T-cell (primary cell): ENCODE measurements at regions not wholly inside any gene's neighbourhood (a gene's known extent, or its start where the extent isn't known, plus 50 kb on each side); places are given as distances from the start of the nearest gene placed in this dataset.

ENCODE experiments used
- ATAC-seq, 4 experiments: fragments of 200-7000 bp in 3 of 4; fragments of 150-1000 bp in 1 of 4; cut with Tn5 transposase; replicated peaks in 1 of 4; 1 replicate in 3 of 4; 2 replicates in 1 of 4; pipeline ENCODE4 v1.10.0; 2021; ENCODE audit warnings: moderate library complexity in 3 of 4, mild to moderate bottlenecking in 2 of 4, moderate number of reproducible peaks in 1 of 4
- CTCF ChIA-PET, 2 donors: fragments of 300-600 bp; sonication (Branson Sonifier 250); formaldehyde crosslinking; loops; one replicate each; lab custom pipeline; 2022; ENCODE audit warnings: antibody characterized with exemption in 2 of 2; lab: Charles Lee
- POLR2A ChIA-PET, 2 donors: fragments of 300-600 bp; sonication (Branson Sonifier 250); formaldehyde crosslinking; loops; one replicate each; lab custom pipeline; 2022; ENCODE audit warnings: antibody characterized with exemption in 2 of 2; lab: Charles Lee
- DNase-seq, 35 experiments: peaks; one replicate each; pipeline versions ENCODE4 v3.0.0 to v3.0.0-alpha.2; 2013 to 2023
- H3K27ac ChIP-seq: one replicate; pipeline ENCODE4 v1.5.1; 2013; ENCODE audit warnings: low read length
- H3K27me3 ChIP-seq, 2 experiments: replicated peaks in 1 of 2; 1 replicate in 1 of 2; 2 replicates in 1 of 2; pipeline versions ENCODE4 v1.6.1 to v1.7.0; 2013; ENCODE audit warnings: low read length in 1 of 2, mixed read lengths in 1 of 2; ENCODE audit not compliant: control insufficient read depth in 2 of 2, insufficient read depth in 2 of 2; ENCODE audit errors: extremely low read depth in 1 of 2
- H3K36me3 ChIP-seq, 2 donors: 1 replicate in 1 of 2; 2 replicates in 1 of 2; pipeline versions ENCODE4 v1.6.1 to v1.7.0; 2013; ENCODE audit warnings: low read length in 1 of 2; ENCODE audit not compliant: control insufficient read depth in 2 of 2, insufficient read depth in 1 of 2; ENCODE audit errors: extremely low read depth in 1 of 2
- H3K4me1 ChIP-seq, 2 experiments: 1 replicate in 1 of 2; 2 replicates in 1 of 2; pipeline versions ENCODE4 v1.6.1 to v1.7.0; 2013; ENCODE audit warnings: low read length in 2 of 2, mixed read lengths in 1 of 2; ENCODE audit not compliant: insufficient read depth in 2 of 2, control insufficient read depth in 1 of 2; ENCODE audit errors: extremely low read depth in 1 of 2
- H3K4me3 ChIP-seq, 2 donors: 1 replicate in 1 of 2; 2 replicates in 1 of 2; pipeline versions ENCODE4 v1.5.1 to v1.7.0; 2013; ENCODE audit warnings: mild to moderate bottlenecking in 2 of 2, low read length in 1 of 2, moderate library complexity in 1 of 2; ENCODE audit not compliant: control insufficient read depth in 1 of 2; ENCODE audit errors: extremely low read depth in 1 of 2
- H3K9me3 ChIP-seq: 2 replicates; pipeline ENCODE4 v1.7.0; 2013
- H3K27ac Mint-ChIP-seq, 2 donors: one replicate each; pipeline ENCODE4 v1.8.0; 2020 to 2021; ENCODE audit warnings: mild to moderate bottlenecking in 2 of 2, mixed read lengths in 2 of 2
- H3K27me3 Mint-ChIP-seq, 2 donors: one replicate each; pipeline ENCODE4 v1.8.0; 2021 to 2022; ENCODE audit warnings: mixed read lengths in 2 of 2
- H3K36me3 Mint-ChIP-seq: one replicate; pipeline ENCODE4 v1.8.0; 2021; ENCODE audit warnings: mixed read lengths
- H3K4me1 Mint-ChIP-seq, 3 donors: one replicate each; pipeline ENCODE4 v1.8.0; 2020 to 2022; ENCODE audit warnings: mixed read lengths in 3 of 3, mild to moderate bottlenecking in 1 of 3
- H3K4me3 Mint-ChIP-seq, 3 donors: one replicate each; pipeline ENCODE4 v1.8.0; 2020 to 2022; ENCODE audit warnings: mild to moderate bottlenecking in 3 of 3, mixed read lengths in 3 of 3, moderate library complexity in 3 of 3
- H3K9me3 Mint-ChIP-seq, 3 donors: one replicate each; pipeline ENCODE4 v1.8.0; 2020 to 2022; ENCODE audit warnings: mixed read lengths in 3 of 3
- WGBS: methylation state at CpG from one replicate; pipeline ENCODE4 v1.1.5; 2013; ENCODE audit warnings: missing lambda C conversion rate; ENCODE audit not compliant: insufficient coverage; 5-methylcytosine and 5-hydroxymethylcytosine counted together

DNA sequence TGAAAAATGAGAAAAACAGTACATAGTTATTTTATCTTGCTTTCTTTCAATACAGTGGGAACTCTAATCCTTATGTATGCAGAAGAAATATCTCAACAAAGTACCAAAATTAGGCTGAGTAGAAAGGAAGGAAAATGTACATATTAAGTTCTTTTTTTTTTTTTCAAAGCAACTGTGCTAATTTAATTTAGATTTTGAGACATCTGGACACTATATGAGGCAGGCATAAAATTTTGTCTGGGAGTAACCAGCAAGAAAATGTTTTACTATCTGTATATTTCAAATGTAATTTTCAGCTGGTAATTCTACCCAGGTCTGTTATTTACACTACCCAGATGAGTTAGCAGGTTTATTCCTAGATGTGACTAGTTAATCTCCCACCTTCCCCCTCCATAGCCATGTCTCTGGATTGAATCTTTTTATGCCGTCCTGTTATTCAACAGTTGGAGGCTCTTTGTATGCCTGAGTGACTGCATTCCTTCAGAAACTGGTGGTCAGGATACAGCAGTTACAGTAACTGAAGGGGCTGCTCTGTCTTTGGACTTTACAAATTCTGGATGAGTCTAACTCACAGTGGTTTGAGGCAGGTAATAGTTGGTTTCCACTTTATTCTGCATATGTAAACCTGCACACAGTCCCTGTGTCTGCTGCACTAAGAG, 633.6 kb downstream of the PCDH18 start:
- Histone ChIP-seq H3K9me3 (no peaks in the 10 kb centered on the region), H3K4me1 (no peaks in the 10 kb centered on the region), H3K4me3 (no peak overlapping the region), H3K27me3 (no peaks in the 10 kb centered on the region), H3K27ac (no peak overlapping the region), H3K36me3 (no peaks in the 10 kb centered on the region)
- H3K27me3 Mint-ChIP-seq, result no peaks in the 10 kb centered on the region
- DNase-seq, result no peak
- WGBS, result no CpG with 5 or more reads among the region's 1 CpG
- H3K27ac Mint-ChIP-seq, result no peak overlapping the region
- no peak for ATAC-seq
- H3K9me3 Mint-ChIP-seq, result peaks cover 0 to 3% (median 0%) of the 10 kb centered on the region in 3 donors
- ChIA-PET CTCF (no interaction called here), POLR2A (interaction anchor here in 1 of 2 donors (0.6 kb wide), 1 partner anchor 77 kb away, joined by 3 read pairs; no protein-coding TSS in a partner anchor)
- no peaks in the 10 kb centered on the region for H3K4me1 Mint-ChIP-seq
- H3K36me3 Mint-ChIP-seq, result no peaks in the 10 kb centered on the region
- H3K4me3 Mint-ChIP-seq, result no peak overlapping the region

DNA sequence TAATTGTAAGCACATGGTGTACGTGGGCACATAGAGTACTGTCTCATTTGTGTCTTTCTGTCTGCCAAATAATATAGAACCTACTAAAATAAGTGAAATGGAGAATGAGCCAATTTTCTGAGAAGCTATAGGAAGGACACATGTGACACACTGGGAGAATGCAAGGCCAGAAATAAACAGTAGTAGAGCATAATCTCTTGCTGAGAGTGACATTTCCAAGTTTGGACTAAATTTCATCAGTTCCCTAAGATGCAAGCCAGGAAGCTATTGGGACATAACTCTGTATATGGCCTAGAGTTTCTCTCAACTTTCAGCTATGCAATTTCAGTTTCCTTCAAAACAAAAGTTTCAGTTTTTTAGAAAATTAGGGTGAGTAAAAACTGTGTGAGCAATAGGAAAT, 638.7 kb downstream of the PCDH18 start:
- peaks cover 0 to 3% (median 0%) of the 10 kb centered on the region in 3 donors for H3K9me3 Mint-ChIP-seq
- Histone ChIP-seq H3K4me3 (no peak overlapping the region), H3K9me3 (no peaks in the 10 kb centered on the region), H3K27me3 (no peaks in the 10 kb centered on the region), H3K4me1 (no peaks in the 10 kb centered on the region), H3K36me3 (no peaks in the 10 kb centered on the region), H3K27ac (no peak overlapping the region)
- H3K4me3 Mint-ChIP-seq, result no peak overlapping the region
- ATAC-seq (no peak), DNase-seq (no peak)
- WGBS, result no CpG with 5 or more reads among the region's 1 CpG
- H3K27me3 Mint-ChIP-seq, result no peaks in the 10 kb centered on the region
- no peaks in the 10 kb centered on the region for H3K36me3 Mint-ChIP-seq
- ChIA-PET CTCF (no interaction called here), POLR2A (no interaction called here)
- H3K27ac Mint-ChIP-seq, result no peak overlapping the region
- no peaks in the 10 kb centered on the region for H3K4me1 Mint-ChIP-seq

DNA sequence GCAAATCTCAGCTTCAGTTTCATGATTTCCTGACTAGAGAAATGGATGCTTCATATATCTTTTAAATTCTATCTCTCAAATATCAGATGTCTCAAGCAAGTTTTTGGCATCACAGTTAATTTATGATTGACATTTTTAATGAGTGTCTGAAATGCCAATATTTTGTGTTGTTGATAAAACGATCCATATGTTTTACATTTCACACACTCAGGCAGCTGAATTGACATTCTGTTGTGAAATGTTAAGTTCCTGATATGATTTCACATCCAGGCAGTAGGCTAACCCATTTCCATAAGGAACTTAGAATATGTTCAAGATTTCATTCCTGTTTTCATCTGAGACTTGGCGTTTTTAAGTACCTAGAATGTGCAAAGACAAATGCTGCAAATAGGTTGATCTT, 650.6 kb downstream of the PCDH18 start:
- Mint-ChIP-seq H3K9me3 (no peaks in the 10 kb centered on the region), H3K4me3 (no peak overlapping the region), H3K4me1 (no peaks in the 10 kb centered on the region), H3K36me3 (no peaks in the 10 kb centered on the region), H3K27me3 (no peaks in the 10 kb centered on the region), H3K27ac (no peak overlapping the region)
- ATAC-seq (no peak), DNase-seq (no peak)
- Histone ChIP-seq H3K4me1 (no peaks in the 10 kb centered on the region), H3K27ac (no peak overlapping the region), H3K9me3 (no peaks in the 10 kb centered on the region), H3K4me3 (no peak overlapping the region), H3K36me3 (no peaks in the 10 kb centered on the region), H3K27me3 (no peaks in the 10 kb centered on the region)
- POLR2A ChIA-PET, result no interaction called here
- CTCF ChIA-PET, result no interaction called here
- 63% methylated on average over 1 of the region's 2 CpGs for WGBS

DNA sequence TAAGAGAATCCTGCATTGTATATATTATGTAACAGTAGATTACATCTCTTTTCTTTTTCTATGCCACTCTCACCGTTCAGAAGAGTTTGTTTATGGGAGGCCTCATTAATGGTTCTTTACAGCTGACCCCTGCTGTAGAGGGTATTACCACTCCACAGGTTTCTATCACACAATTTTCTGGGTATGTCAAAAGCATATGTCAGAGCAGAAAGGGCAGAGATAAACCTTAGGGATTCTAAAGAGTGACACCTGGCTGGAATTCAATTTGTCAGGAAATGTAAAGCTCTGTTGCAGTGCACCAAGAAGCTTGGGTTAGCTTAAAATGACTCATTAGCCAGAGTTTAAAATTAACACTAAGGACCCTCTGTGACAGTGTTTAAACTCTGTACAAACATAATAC, 658.7 kb downstream of the PCDH18 start:
- Histone ChIP-seq H3K4me3 (no peak overlapping the region), H3K27me3 (no peaks in the 10 kb centered on the region), H3K27ac (no peak overlapping the region), H3K4me1 (no peaks in the 10 kb centered on the region), H3K36me3 (no peaks in the 10 kb centered on the region), H3K9me3 (no peaks in the 10 kb centered on the region)
- H3K27ac Mint-ChIP-seq, result no peak overlapping the region
- H3K4me1 Mint-ChIP-seq, result no peaks in the 10 kb centered on the region
- CTCF ChIA-PET, result interaction anchor here (1.0 to 1.4 kb wide), 2 partner anchors 9 kb away, joined by 3 to 5 read pairs; no protein-coding TSS in a partner anchor
- no peak overlapping the region for H3K4me3 Mint-ChIP-seq
- ATAC-seq (no peak), DNase-seq (no peak)
- no peaks in the 10 kb centered on the region for H3K27me3 Mint-ChIP-seq
- H3K9me3 Mint-ChIP-seq, result no peaks in the 10 kb centered on the region
- POLR2A ChIA-PET, result no interaction called here
- no CpG with 5 or more reads among the region's 1 CpG for WGBS
- no peaks in the 10 kb centered on the region for H3K36me3 Mint-ChIP-seq

DNA sequence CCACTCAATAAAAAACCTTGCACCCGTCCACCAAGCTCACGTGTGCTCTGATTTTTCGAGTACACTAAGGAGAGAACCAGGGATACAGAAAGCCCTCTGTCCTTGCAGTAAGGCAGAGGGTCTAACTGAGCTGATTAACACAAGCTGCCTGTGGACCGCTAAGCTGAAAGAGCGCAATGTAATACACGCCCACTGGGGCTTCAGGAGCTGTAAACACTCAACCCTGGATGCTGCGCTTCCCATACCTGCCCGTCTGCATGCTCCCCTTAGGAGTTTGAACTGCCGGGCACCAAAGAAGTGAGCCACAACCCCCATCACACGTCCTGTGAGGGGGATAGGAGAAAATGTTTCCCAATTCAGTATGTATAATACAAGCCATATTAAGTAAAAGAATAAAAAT, 664.8 kb downstream of the PCDH18 start:
- no peak overlapping the region for H3K27ac Mint-ChIP-seq

DNA sequence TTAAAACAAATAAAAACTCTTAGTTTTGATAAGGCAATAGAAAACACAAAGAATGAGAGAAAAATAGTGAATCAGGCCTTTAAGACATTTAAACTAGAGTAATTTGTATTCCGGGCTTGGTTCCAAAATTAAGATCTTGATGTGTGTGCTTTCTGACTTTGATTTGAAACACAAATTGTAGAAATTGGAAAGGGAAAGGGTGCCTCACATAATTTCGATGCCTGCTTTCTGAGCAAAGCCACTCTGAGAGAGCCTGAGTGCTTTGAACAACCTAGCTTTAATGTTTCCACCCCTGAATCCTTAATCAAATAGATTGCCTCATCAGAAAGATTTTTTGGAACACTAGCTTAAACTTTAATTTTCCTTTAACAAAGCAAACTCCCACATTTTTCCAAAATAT, 666.8 kb downstream of the PCDH18 start:
- H3K4me1 Mint-ChIP-seq, result peaks cover 0 to 5% (median 0%) of the 10 kb centered on the region in 3 donors
- ChIA-PET CTCF (no interaction called here), POLR2A (no interaction called here)
- Histone ChIP-seq H3K4me3 (no peak overlapping the region), H3K36me3 (no peaks in the 10 kb centered on the region), H3K9me3 (no peaks in the 10 kb centered on the region), H3K27me3 (no peaks in the 10 kb centered on the region), H3K4me1 (no peaks in the 10 kb centered on the region), H3K27ac (no peak overlapping the region)
- H3K36me3 Mint-ChIP-seq, result no peaks in the 10 kb centered on the region
- H3K9me3 Mint-ChIP-seq, result no peaks in the 10 kb centered on the region
- H3K27ac Mint-ChIP-seq, result no peak overlapping the region
- DNase-seq (no peak), ATAC-seq (no peak)
- H3K27me3 Mint-ChIP-seq, result no peaks in the 10 kb centered on the region
- WGBS, result 83% methylated on average over 1 of the region's 2 CpGs
- no peak overlapping the region for H3K4me3 Mint-ChIP-seq

More for the DNA sequence above, 664.8 kb downstream of the PCDH18 start:
- H3K27ac ChIP-seq, result no peak overlapping the region
- no peak overlapping the region for H3K4me3 Mint-ChIP-seq
- POLR2A ChIA-PET, result no interaction called here
- H3K9me3 Mint-ChIP-seq, result no peaks in the 10 kb centered on the region
- H3K9me3 ChIP-seq, result no peaks in the 10 kb centered on the region
- ATAC-seq (no peak), DNase-seq (no peak)
- no peaks in the 10 kb centered on the region for H3K36me3 Mint-ChIP-seq
- H3K4me3 ChIP-seq, result no peak overlapping the region
- 82% methylated on average over 6 of the region's 10 CpGs for WGBS
- H3K36me3 ChIP-seq, result no peaks in the 10 kb centered on the region
- H3K27me3 Mint-ChIP-seq, result no peaks in the 10 kb centered on the region
- H3K27me3 ChIP-seq, result no peaks in the 10 kb centered on the region
- no peaks in the 10 kb centered on the region for H3K4me1 ChIP-seq
- peaks cover 0 to 5% (median 0%) of the 10 kb centered on the region in 3 donors for H3K4me1 Mint-ChIP-seq
- CTCF ChIA-PET, result no interaction called here
